Nephron progenitor cell (in vitro differentiated cells): ENCODE measurements at regions not wholly inside any gene's neighbourhood (a gene's known extent, or its start where the extent isn't known, plus 50 kb on each side); places are given as distances from the start of the nearest gene placed in this dataset.

Experiments used
- DNase-seq: peaks from one replicate; pipeline ENCODE4 v3.0.0; 2021
- H3K27ac Mint-ChIP-seq: 2 replicates; pipeline ENCODE4 v1.8.0; 2021; ENCODE audit warnings: mild to moderate bottlenecking, moderate library complexity, mixed read lengths
- H3K27me3 Mint-ChIP-seq: 2 replicates; pipeline ENCODE4 v1.8.0; 2021; ENCODE audit warnings: mild to moderate bottlenecking, low read depth, mixed read lengths; ENCODE audit not compliant: poor library complexity
- H3K36me3 Mint-ChIP-seq: 2 replicates; pipeline ENCODE4 v1.8.0; 2021; ENCODE audit warnings: low read depth, mixed read lengths
- H3K4me1 Mint-ChIP-seq: 2 replicates; pipeline ENCODE4 v1.8.0; 2021; ENCODE audit warnings: mixed read lengths
- H3K4me3 Mint-ChIP-seq: 2 replicates; pipeline ENCODE4 v1.8.0; 2021; ENCODE audit warnings: mild to moderate bottlenecking, moderate library complexity, mixed read lengths
- H3K9me3 Mint-ChIP-seq: 2 replicates; pipeline ENCODE4 v1.8.0; 2021; ENCODE audit warnings: mild to moderate bottlenecking, moderate library complexity, mixed read lengths
- CTCF ChIP-seq: fragments of 200-600 bp; sonication (generic); IDR thresholded peaks from 2 replicates; pipeline ENCODE4 v1.5.0; 2021; ENCODE audit warnings: antibody characterized with exemption

GRCh38 chr1:29640428-29640785, 404.1 kb downstream of the PTPRU start:
- Mint-ChIP-seq H3K27ac (no peak overlapping the region), H3K27me3 (peaks cover 6% of the 10 kb centered on the region), H3K4me3 (no peak overlapping the region), H3K9me3 (no peaks in the 10 kb centered on the region), H3K36me3 (no peaks in the 10 kb centered on the region), H3K4me1 (no peaks in the 10 kb centered on the region)
- TF ChIP-seq CTCF = no peak
- DNase-seq = no peak

GRCh38 chr1:29639741-29640427, 403.6 kb downstream of the PTPRU start:
- no peak for TF ChIP-seq CTCF
- Mint-ChIP-seq H3K4me3 (no peak overlapping the region), H3K36me3 (no peaks in the 10 kb centered on the region), H3K4me1 (no peaks in the 10 kb centered on the region), H3K27me3 (peaks cover 6% of the 10 kb centered on the region), H3K9me3 (no peaks in the 10 kb centered on the region), H3K27ac (no peak overlapping the region)
- DNase-seq = no peak

- H3K36me3 Mint-ChIP-seq = no peaks in the 10 kb centered on the region
- no peak overlapping the region for H3K27ac Mint-ChIP-seq
- no peaks in the 10 kb centered on the region for H3K9me3 Mint-ChIP-seq
- peaks cover 2% of the 10 kb centered on the region for H3K4me1 Mint-ChIP-seq
- no peak overlapping the region for H3K4me3 Mint-ChIP-seq
- TF ChIP-seq CTCF = no peak
- DNase-seq = no peak
- H3K27me3 Mint-ChIP-seq = peaks cover 6% of the 10 kb centered on the region
Measured at GRCh38 chr1:29639156-29639736, 402.9 kb downstream of the PTPRU start.

GRCh38 chr1:29638281-29638680, 402.0 kb downstream of the PTPRU start:
- H3K27ac Mint-ChIP-seq = peak overlapping the region; percentile 84
- H3K9me3 Mint-ChIP-seq = no peaks in the 10 kb centered on the region
- no peak for TF ChIP-seq CTCF
- DNase-seq = no peak
- H3K36me3 Mint-ChIP-seq = no peaks in the 10 kb centered on the region
- H3K4me3 Mint-ChIP-seq = no peak overlapping the region
- H3K27me3 Mint-ChIP-seq = peaks cover 10% of the 10 kb centered on the region
- H3K4me1 Mint-ChIP-seq = peaks cover 11% of the 10 kb centered on the region

- H3K27me3 Mint-ChIP-seq = peaks cover 15% of the 10 kb centered on the region
- H3K36me3 Mint-ChIP-seq = no peaks in the 10 kb centered on the region
- H3K9me3 Mint-ChIP-seq = no peaks in the 10 kb centered on the region
- H3K4me3 Mint-ChIP-seq = no peak overlapping the region
- H3K4me1 Mint-ChIP-seq = peaks cover 12% of the 10 kb centered on the region
- H3K27ac Mint-ChIP-seq = no peak overlapping the region
- DNase-seq = no peak
- no peak for TF ChIP-seq CTCF
Measured at GRCh38 chr1:29636936-29637335, 400.6 kb downstream of the PTPRU start.
